ENCODE measurements at regions not wholly inside any gene's neighbourhood (a gene's known extent, or its start where the extent isn't known, plus 50 kb on each side); places are given as distances from the start of the nearest gene placed in this dataset.

GRCh38 chr4:184294606-184295133, 77.0 kb upstream of the ENPP6 start:
- TF ChIP-seq CTCF (IDR thresholded peaks at IDR 0.05) (no peak), POLR2A (IDR thresholded peaks at IDR 0.05) (no peak)
